NCI-H446 treated with DMSO at 0.1 percent for 48 hours (cell line): ENCODE measurements at regions not wholly inside any gene's neighbourhood (a gene's known extent, or its start where the extent isn't known, plus 50 kb on each side); places are given as distances from the start of the nearest gene placed in this dataset.
A peak's percentile ranks its signal among the peaks of the same experiment; 100 is the strongest.
"Not testable (repeated sequence)": the region's sequence is repeated elsewhere in the genome, so short reads cannot be mapped to it uniquely, and the experiment has no call there.

ENCODE experiments used
- DNase-seq: peaks from one replicate; lab custom pipeline; 2025; lab: John Stamatoyannopoulos, UW

- no peak for DNase-seq
These were observed 54.4 kb upstream of the CPHXL start for GRCh38 chr16:75780669-75781068.

DNA sequence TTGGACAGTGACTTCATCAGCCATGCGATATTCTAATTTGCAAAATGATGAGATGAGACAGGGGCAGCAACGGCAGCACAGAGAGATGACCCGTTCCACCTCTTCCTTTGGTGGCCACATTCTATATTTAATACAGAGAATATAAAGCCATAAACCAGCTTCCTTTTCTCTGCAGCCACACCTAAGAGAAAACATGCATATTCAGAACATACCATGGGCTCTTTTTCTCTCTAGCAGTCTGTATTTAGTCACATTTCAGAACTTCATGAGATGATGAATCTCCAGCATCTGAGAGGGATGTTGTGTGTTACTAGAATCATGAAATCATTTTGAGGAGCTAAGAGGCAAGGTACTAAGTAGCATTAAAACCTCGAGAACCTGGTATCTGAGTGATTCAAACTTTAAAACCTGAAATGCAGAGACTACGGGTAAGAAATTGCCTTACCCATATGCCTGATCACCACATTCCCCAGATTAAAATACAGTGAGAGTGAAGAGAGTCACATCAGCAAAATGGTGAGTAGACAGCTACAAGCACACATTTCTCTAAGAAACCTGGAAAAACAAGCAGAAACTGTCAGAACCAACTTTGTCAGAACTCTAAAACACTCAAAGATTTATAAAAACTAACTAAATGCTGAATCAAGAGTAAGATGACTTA lies 55.5 kb upstream of the CPHXL start:
- DNase-seq, result no peak

GRCh38 chr16:75787440-75787839 lies 61.1 kb upstream of the CPHXL start:
- DNase-seq, result no peak

- peak; percentile 11 for DNase-seq
These were observed 62.9 kb upstream of the CPHXL start for GRCh38 chr16:75789237-75789636.

DNA sequence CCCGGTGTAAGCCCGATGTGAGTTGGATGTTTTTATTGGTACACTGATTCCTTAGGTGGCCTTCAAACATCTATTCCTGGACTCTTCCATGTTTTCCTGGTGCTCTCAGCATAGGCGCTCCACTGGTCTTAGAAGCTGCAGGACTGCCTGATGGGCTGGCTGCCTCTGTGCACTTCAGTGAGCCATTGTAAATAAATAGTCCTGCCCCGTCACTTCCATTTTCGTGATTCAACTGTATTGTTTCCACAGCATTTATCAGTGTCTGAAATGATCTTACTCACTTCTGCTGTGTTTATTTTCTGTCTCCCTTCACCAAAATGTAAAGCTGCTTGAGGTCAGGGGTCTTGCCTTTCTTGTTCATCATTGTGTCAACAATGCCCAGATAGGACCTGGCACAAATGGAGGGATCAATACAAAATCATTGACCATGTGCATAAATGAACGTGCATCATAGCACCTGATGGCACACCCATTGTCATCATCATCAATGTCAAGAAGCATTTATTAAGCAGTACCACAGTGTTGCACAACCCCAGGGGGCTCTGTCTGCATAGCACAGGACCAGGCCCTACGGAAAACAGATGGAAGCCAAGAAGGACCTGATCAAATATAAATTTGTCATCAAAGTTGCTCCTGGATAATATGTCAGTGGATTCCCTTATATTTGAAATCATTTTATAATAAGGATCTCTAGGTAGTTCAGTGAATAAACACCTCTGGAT lies 66.6 kb upstream of the CPHXL start:
- no peak for DNase-seq

GRCh38 chr16:75793641-75794040 lies 67.4 kb upstream of the CPHXL start:
- no peak for DNase-seq

- no peak for DNase-seq
These were observed 68.1 kb upstream of the CPHXL start for GRCh38 chr16:75794426-75794825.

DNA sequence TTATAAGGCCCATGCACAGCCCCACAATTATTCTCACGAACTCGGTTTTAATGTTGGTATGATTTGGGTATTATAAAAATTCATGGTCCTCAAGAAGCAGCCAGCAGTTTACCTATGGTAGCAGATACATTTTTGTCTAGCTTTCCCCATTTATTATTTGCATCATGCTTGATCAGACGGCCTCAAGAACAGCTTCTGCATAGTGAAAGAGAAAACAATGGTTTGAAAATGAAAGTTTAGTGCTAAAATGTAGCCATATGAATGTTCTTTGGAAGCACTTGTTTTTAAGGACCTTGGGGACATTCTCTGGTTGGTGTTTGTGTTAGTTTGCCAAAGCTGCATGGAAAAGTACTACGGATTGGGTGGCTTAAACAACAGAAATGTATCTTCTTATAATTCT lies 72.4 kb upstream of the CPHXL start:
- no peak for DNase-seq

GRCh38 chr16:75801307-75801706 lies 75.0 kb upstream of the CPHXL start:
- DNase-seq, result no peak

DNA sequence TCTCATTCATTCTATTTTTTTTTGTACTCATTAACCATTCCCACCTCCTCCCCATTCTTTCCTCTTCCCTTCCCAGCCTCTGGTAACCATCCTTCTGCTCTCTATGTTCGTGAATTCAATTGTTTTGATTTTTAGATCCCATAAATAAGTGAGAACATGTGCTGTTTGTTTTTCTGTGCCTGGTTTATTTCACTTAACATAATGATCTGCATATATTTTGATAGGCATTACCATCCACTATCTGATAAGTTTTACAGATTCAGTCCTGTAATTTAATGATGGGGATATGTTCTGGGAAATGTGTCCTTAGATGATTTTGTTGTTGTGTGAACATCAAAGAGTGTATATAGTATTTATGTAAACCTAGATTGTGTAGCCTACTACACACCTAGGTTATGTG lies 77.5 kb upstream of the CPHXL start:
- no peak for DNase-seq

DNA sequence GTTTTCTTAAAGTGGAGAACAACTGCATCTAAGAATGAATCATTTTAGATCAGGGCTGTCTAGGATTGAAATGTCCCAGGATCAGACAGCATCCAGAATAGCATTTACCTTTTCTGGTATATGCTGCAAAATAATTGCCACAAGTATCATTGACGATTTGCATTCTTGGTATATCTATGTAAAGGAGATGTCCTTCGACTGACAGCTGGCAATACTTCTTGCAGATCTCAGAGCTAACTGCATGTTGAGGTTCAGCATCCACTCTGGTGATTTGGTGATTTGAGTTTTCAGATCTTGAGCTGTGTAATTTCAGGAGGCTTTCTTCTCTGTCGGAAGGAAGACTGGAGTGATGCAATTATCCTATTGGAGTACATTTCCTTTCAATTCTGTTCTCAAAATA lies 78.1 kb upstream of the CPHXL start:
- no peak for DNase-seq

GRCh38 chr16:75805946-75806345 lies 79.7 kb upstream of the CPHXL start:
- DNase-seq, result no peak

DNA sequence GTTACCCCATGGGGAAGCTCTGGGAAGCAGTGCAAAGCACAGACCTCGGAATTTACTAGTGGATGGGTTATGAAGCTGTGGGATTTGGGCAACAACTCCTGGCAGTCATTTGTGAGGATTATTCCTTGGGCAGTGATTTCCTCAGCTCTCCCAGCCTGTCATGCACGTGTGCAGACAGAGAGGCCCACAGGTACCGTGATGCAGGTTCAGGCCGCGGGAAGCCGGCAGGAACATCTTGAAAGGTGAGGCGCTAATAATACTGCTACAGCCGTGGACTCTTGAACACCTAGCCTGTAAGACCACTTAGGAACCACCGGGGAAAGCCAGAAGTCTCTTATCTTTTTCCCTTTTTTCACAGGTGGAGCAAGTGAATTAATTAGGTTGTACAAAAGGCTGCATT lies 80.2 kb upstream of the CPHXL start:
- DNase-seq, result no peak

DNA sequence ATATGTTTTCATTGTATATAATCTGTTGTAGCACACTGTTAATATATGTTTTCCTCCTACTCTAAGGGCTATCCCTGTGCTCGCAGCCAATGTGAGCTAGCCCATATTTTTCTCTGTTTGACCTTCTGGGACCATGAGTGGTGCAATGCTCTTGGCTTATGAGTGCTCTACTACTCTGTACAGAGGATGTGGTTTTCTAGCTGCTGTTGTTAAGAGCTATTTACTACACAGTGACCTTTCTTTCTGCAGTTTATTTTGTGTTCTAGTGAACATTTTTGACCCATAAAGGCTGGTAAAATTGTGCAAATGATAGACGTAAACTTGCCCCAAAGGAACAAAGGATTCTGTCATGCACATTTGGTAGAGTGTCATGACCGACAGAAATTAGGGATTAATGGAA lies 84.1 kb upstream of the CPHXL start:
- no peak for DNase-seq

- DNase-seq, result no peak
These were observed 84.8 kb upstream of the CPHXL start for GRCh38 chr16:75811020-75811634.

DNA sequence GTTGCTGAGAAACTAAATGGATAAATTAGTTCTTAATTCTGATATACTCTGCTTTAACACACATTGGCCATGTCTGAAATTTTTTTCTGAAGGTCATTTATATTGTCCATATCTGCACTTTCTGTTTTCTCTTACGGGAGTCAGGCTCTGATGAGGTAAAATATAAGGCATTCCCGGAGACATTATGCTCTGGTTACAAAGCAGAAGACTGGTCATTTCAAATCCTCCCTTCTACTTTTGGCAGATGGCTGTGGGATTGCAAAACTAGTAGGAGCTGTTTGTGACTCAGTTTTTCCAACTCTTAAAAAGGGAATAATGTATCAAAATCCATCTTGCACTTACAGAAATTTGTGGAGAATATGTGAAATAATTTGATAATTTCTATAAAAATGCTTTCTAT lies 92.2 kb upstream of the CPHXL start:
- no peak for DNase-seq

DNA sequence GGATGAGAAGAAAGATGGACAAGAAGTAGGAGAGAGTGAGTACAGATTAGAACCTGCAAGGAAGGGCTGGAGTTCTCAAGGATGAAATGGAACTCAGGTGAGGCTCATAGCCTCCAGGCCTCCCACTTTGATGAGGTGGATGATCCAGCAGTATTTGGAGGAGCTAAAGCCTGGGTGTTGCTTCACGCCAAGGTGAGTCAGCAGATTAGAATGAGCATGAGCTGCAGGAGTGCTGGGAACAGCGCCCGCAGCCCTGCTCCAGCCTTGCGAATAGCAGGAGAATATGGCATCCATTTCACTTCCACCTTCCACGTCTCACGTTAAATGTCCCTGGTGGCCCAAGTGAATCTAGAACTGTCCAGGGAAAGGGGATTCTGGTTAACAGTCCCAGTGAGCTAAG lies 94.4 kb upstream of the CPHXL start:
- DNase-seq, result no peak

DNA sequence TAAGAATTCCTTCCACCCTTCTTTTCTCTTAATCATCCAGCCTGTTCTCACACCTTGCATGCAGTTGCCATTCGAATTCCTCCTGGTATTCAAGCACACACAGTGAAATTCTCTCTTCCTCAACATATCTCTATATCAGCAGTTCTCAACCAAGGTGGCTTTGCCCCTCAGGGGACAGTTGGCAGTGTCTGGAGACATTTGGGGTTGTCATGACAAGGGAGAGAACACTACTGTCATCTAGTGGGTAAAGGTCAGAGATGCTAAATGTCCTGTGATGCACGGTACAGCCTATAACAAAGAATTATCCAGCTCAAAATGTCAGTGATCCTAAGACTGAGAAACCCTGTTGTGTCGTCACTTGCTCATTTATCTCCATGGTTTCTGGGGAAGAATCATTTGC lies 94.8 kb upstream of the CPHXL start:
- no peak for DNase-seq

- not testable (repeated sequence) for DNase-seq
These were observed 99.5 kb upstream of the CPHXL start for GRCh38 chr16:75825750-75826149.

DNA sequence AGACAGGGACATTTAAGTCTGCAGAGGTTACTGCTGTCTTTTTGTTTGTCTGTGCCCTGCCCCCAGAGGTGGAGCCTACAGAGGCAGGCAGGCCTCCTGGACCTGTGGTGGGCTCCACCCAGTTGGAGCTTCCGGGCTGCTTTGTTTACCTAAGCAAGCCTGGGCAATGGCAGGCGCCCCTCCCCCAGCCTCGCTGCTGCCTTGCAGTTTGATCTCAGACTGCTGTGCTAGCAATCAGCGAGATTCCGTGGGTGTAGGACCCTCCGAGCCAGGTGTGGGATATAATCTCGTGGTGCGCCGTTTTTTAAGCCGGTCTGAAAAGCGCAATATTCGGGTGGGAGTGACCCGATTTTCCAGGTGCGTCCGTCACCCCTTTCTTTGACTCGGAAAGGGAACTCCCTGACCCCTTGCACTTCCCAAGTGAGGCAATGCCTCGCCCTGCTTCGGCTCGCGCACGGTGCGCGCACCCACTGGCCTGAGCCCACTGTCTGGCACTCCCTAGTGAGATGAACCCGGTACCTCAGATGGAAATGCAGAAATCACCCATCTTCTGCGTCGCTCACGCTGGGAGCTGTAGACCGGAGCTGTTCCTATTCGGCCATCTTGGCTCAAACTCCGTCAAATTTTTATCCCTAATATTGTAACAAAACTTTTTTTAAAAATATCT lies 101.2 kb upstream of the CPHXL start:
- not testable (repeated sequence) for DNase-seq

GRCh38 chr16:75833385-75833784 lies 107.1 kb upstream of the CPHXL start:
- DNase-seq, result not testable (repeated sequence)

DNA sequence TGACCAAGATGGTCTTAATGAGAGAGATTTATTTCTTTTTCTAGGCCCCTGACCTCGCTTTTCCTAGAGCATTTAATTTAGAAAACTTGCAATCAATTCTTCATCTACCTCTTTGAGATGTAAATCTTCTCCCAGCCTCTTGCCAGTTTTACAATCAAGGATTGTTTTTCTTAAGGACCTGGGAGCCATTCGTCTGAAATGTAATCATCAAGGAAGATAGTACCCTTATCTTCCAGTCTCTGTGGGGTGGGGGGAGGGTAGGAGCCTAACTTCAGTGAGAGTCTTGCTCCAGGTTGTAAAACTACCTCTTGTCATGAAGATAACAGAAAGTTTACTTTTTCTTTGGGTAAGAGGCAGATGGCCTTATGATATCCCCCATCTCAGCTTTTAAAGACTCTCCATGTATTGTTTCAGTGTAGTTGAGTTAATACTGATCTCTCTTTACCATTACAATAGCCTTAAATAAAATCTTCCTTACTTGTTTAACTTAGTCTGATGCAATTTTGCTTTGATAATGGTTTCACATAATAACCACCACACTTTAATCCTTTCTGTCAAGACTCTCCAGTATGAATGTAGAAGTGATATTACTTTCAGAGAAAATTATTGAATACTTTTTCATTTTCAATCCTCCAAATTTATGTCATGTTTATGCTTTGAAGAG lies 110.2 kb upstream of the CPHXL start:
- DNase-seq, result no peak
